Stimulated activated CD4-positive, alpha-beta T cell treated with anti-CD3 and anti-CD28 coated beads, Interleukin-4, amount 100 ng/mL, for 4 hours (primary cell): ENCODE measurements at regions not wholly inside any gene's neighbourhood (a gene's known extent, or its start where the extent isn't known, plus 50 kb on each side); places are given as distances from the start of the nearest gene placed in this dataset.

Experiments used
- DNase-seq, 2 experiments: peaks; one replicate each; pipeline ENCODE4 v3.0.0-alpha.2; 2020

- no peak for DNase-seq
Measured at GRCh38 chr15:46753946-46754345, 963.4 kb upstream of the SEMA6D start.

DNA sequence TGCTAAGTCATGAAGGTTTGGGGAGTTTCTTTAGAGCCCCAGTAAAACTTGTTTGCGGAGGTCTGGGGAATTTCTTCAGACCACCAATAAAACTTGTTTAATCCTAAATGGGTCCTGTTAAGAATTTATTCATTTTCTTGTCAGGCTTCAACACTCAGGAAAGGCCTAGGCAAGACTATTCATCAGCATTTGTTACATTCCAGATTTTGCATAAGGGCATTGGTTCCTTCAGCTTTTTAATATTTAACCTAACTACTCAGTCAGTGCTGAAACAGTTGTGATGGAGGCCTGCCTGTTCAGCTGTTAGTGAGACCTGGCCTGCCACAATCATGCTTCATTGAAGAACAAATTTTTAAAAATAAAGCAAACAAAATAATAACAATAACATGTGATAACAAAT is 954.2 kb upstream of the SEMA6D start:
- no peak for DNase-seq

DNA sequence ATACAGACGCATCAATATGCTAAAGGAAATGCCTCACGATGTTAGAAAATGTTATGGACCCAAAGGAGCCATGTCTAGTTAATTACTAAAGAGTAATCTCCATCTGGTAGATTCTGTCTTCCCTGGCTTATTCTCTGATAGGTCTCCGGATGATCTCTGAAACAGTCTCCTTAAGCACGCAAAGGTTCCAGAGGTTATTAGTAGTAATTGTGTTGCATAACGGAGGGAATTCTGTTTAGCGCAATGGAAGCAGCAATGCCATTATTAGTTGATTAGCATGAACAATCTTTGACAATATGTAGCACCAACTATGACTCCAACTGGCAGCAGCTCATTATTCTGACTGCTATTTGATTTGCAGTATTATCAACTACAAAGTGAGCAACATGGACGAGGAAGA is 952.5 kb upstream of the SEMA6D start:
- no peak for DNase-seq

DNA sequence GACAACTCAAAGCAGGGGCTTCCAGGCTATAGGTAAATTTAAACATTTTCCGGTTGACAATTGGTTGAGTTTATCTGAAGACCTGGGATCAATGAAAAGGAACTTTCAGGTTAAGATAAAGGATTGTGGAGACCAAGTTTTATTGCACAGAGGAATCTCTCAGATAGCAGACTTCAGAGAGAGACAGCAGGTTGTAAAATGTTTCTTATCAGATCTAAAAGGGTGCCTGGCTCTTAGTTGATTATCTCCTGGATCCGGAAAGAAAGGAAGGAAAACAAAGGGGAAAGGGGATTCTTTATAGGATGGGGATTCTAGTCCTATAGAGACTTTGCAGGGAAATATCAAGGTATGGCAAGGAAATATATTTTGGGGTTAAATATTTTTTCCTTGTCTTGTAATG is 951.3 kb upstream of the SEMA6D start:
- no peak for DNase-seq

GRCh38 chr15:46768287-46768686 is 949.0 kb upstream of the SEMA6D start:
- no peak for DNase-seq

- DNase-seq, result no peak
Measured at GRCh38 chr15:46773016-46773415, 944.3 kb upstream of the SEMA6D start.

DNA sequence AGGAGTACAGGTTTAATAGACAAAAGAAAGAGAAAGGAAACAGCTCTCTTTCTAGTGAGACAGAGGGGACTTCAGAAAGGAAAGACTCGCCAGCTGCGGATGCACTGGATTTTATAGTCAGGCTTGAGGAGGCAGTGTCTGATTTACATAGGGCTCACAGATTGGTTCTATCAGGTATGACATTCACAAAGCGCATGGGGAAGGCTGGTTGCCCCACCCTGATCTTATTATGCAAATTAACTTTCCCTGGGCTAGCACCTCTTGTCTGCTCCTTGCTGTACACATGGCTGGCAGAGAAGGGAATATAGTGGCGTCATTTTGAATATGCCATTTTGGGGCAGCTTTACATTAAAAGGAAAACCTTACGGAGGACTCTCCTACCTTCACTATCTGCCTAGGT is 938.4 kb upstream of the SEMA6D start:
- DNase-seq, result no peak

GRCh38 chr15:46786590-46787285 is 930.6 kb upstream of the SEMA6D start:
- no peak for DNase-seq

GRCh38 chr15:46795685-46796084 is 921.6 kb upstream of the SEMA6D start:
- no peak for DNase-seq

GRCh38 chr15:46808834-46809233 is 908.5 kb upstream of the SEMA6D start:
- DNase-seq, result no peak

DNA sequence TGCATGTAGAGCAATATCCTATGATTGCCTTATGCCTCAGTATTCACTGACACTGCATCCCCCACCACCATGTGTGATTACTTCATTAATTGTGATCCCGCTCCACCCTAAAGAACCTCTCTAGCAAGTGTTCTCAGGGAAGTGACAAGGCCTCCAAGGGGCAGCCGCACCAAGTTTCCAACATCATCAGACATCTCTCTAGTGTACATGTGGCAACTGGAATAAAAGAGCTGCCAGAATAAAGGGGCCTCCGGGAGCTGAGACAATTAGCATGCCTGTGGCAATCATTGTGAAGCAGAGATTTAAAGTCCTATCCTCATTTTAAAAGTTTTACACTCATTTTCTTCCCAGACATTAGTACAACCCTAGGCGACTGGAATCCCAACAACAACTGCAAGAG is 902.1 kb upstream of the SEMA6D start:
- DNase-seq, result no peak

DNA sequence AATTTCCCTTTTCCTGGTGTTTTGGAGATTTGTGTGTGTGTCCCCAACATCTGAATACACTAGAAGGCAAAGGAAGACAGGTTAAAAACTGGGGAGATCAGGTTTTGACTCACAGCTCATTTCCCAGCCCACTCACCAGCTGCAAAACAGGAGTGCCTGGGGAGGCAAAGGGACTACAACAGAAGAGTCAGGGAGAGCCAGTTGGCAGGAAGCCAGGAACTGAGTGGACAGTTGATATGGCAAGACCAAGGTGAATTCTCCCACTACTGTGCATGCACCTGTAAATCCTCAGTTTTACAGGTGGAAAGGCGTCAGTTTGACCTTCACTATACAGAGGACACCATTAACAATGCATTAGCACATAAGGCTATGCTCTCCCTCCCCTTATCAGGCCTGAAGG is 901.5 kb upstream of the SEMA6D start:
- DNase-seq, result no peak

GRCh38 chr15:46848704-46849103 is 868.6 kb upstream of the SEMA6D start:
- no peak for DNase-seq

GRCh38 chr15:46853600-46853999 is 863.7 kb upstream of the SEMA6D start:
- no peak for DNase-seq

DNA sequence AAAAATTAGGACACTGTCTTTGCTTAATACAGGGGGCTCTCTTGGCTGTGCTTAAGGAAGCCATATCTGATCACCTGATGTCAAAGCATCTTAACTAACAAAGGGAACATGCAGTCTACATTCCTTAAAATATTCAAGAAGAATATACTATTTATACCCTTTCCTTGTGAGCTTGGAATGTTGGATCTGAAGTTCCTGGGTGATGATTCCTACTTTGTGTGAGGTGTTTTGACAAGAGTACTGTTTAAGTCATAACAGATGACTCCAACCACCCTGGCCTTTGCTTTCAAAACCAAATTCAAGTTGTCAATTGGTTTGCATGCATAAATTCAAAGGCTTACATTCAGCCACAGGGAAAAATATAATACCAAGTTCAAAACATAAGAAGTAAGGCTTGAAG is 862.7 kb upstream of the SEMA6D start:
- DNase-seq, result no peak

DNA sequence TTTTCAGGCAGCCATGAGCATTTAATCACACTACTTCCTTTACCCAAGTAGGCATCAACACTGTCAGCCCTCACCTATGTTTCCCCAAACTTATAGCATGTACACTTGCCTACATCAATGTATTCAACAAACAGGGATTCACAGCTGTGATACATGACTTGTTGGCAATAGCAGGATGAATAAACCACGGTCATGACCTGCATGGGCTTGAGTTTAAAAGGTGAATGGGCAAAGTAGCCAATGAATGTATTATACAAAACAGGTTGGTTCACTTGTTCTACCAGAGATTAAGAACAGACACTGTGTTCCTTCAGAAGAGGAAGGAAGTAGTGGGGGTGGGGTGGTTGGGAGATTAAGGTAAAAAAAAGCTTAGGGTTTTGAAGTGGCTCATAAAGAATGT is 861.9 kb upstream of the SEMA6D start:
- no peak for DNase-seq

GRCh38 chr15:46856839-46857502 is 860.3 kb upstream of the SEMA6D start:
- no peak for DNase-seq

DNA sequence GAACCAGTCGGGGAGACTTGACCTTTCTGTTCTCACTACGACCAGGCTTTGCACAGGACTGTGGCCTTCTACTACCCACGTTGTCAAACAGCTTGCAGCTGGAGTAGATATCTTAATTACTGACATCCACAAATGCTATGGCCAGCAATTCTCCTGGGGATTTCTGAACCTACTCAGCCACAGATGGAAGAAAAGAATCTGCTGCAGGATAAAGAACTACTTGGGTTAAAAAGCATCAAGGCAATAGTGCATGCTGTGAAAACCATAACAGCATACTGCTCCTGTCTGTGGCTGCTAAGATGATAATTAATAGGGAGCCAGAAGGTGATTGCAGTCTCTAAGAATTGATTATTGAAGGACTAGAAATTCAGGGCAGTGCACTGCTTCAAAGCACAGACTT is 859.2 kb upstream of the SEMA6D start:
- DNase-seq, result no peak

GRCh38 chr15:46861796-46862195 is 855.5 kb upstream of the SEMA6D start:
- DNase-seq, result no peak

- no peak for DNase-seq
Measured at GRCh38 chr15:46865155-46865554, 852.1 kb upstream of the SEMA6D start.

DNA sequence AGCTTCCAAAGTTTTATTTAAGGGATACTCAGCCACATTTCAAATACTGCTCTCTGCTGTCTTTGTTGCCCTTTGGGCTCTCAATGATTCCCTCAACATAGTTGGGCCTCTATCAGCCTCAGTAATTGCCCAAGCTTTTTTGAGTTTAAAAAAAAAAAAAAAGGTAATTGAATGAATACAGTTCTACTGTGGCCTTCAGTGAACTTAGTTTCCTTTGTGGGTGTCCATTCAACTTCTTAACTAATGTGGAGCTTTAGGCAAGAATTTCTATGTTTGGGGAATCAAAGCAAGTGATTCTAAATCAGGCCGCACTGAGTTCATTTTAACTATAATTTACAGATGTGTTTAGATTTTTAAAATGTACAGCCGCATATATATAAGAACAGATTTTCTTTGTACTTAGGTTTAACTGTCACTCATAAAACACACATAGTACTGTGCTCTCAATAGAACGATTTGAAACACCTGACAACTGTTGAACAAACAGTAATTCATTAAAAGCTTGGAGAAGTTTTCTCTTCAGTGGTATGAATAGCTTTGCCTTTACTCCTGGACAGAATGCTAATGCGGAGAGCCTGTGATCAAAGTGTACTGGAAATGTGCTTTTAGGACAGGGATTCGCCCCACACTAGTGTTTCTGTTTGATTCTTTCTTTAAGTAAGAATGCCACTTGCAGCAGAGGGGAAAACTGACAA is 844.9 kb upstream of the SEMA6D start:
- no peak for DNase-seq

DNA sequence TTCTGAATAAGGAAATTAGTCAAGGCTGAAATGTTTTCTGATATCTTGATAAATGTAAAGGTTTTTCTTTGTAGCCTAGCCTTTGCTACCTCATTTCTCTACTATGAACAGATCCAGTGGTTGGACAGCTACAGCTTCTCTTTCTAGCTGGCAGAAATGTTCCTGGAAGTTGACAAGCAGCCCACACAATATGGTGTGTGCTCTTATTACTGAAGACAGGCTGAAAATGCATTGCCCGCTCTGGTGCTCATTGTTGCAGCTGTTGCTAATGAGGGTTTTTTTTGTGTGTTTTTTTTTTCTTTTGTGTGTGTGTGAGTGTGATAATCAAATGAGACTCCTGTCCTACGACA is 844.3 kb upstream of the SEMA6D start:
- DNase-seq, result no peak

DNA sequence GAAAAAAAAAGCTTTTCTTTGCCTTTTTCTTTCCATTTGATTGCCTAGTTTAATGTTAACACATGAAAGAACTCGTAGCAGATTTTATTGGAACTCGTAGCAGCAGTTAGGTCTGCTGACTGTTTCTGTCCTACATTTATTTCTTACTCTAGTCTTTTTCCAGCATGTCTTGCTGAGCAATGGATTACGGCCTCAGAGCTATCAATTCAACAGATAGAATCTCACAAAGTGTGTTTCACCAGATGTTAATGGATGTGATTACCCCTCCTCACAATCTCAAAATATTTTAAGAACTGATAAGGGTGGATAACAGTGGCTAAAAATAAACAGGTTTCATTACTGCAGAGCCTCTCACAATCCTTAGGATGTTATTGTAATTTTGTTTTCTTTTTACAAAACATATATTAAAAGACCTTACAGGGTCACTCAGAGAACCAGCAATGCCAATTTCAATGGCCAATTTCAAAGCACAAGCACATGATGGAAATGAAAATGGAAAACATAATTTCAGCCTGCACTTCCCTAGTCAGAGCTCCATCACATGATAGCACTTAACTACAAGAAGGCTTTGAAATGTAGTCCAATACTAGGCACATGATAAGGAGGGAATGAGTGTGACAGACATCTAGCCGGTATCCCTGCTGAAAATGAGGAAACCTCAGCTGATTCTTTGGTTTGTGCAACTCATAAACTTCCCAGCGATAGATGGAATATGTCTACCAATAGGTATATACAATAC is 838.1 kb upstream of the SEMA6D start:
- no peak for DNase-seq

DNA sequence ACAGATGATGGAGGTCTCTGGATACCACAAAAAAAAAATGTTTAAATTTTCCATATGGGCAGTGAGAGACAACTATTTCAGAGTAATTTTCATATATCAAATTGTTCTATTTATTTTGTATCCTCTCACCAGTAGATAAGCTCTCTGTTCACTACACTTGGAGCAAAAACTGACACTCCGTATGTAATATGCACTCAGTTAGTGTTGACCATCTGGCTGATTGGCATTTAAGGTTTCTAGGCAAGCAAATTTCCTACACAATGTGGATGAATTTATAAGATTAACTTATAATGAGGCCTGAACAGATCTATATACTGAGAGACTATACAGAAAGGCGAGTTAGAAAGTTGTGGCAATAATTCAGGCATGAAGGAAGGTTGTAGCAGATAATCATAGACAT is 836.5 kb upstream of the SEMA6D start:
- DNase-seq, result no peak
